GM12865 (cell line): ENCODE measurements at regions not wholly inside any gene's neighbourhood (a gene's known extent, or its start where the extent isn't known, plus 50 kb on each side); places are given as distances from the start of the nearest gene placed in this dataset.

ENCODE experiments used
- DNase-seq: peaks from one replicate; pipeline ENCODE4 v3.0.0; 2010; ENCODE audit warnings: low read depth
- H3K4me3 ChIP-seq: 2 replicates; pipeline ENCODE4 v1.5.1; 2011; ENCODE audit warnings: mild to moderate bottlenecking, low read depth, low read length, control low read depth
- CTCF ChIP-seq: IDR thresholded peaks from 2 replicates; pipeline ENCODE4 v1.5.1; 2011; ENCODE audit warnings: low read length, control low read depth, low read depth, inconsistent platforms; ENCODE audit not compliant: insufficient read depth; ENCODE audit errors: missing control alignments

- H3K4me3 ChIP-seq, result no peak overlapping the region
- no peak for DNase-seq
- no peak for TF ChIP-seq CTCF
Observed at GRCh38 chr2:52128081-52128480, 1096.1 kb upstream of the NRXN1 start.

- H3K4me3 ChIP-seq, result no peak overlapping the region
- no peak for DNase-seq
Observed at GRCh38 chr2:52127527-52127926, 1095.6 kb upstream of the NRXN1 start.

GRCh38 chr2:52117299-52117698 is 1085.4 kb upstream of the NRXN1 start:
- no peak overlapping the region for H3K4me3 ChIP-seq
- TF ChIP-seq CTCF, result no peak

More at GRCh38 chr2:52127527-52127926, 1095.6 kb upstream of the NRXN1 start:
- TF ChIP-seq CTCF, result no peak

GRCh38 chr2:52115750-52116149 is 1083.8 kb upstream of the NRXN1 start:
- TF ChIP-seq CTCF, result no peak
- DNase-seq, result no peak
- no peak overlapping the region for H3K4me3 ChIP-seq

More at GRCh38 chr2:52117299-52117698, 1085.4 kb upstream of the NRXN1 start:
- no peak for DNase-seq

- no peak for DNase-seq
- H3K4me3 ChIP-seq, result no peak overlapping the region
- TF ChIP-seq CTCF, result no peak
Observed at GRCh38 chr2:52113338-52113737, 1081.4 kb upstream of the NRXN1 start.

GRCh38 chr2:52112141-52112540 is 1080.2 kb upstream of the NRXN1 start:
- DNase-seq, result no peak
- no peak for TF ChIP-seq CTCF
- H3K4me3 ChIP-seq, result no peak overlapping the region

- TF ChIP-seq CTCF, result no peak
- no peak overlapping the region for H3K4me3 ChIP-seq
- no peak for DNase-seq
Observed at GRCh38 chr2:52107124-52107523, 1075.2 kb upstream of the NRXN1 start.
